Gastroesophageal sphincter (tissue), 3 donors: ENCODE measurements at regions not wholly inside any gene's neighbourhood (a gene's known extent, or its start where the extent isn't known, plus 50 kb on each side); places are given as distances from the start of the nearest gene placed in this dataset.

ENCODE experiments used
- EP300 ChIP-seq: sonication (generic); formaldehyde crosslinking; IDR thresholded peaks from one replicate; pipeline ENCODE4 v1.6.1; 2017; ENCODE audit warnings: antibody characterized with exemption, mild to moderate bottlenecking
- POLR2A ChIP-seq, 2 donors: fragments of 450-650 bp; IDR thresholded peaks; one replicate each; pipeline ENCODE4 v1.6.1; 2017; ENCODE audit warnings: antibody characterized with exemption in 2 of 2, mild to moderate bottlenecking in 2 of 2, moderate library complexity in 1 of 2
- TF ChIP-seq, protein P1 (sequence below), 4 experiments: fragments of 200-600 bp in 2 of 4; fragments of 450-650 bp in 2 of 4; sonication (generic) in 1 of 4; IDR thresholded peaks; one replicate each; pipeline ENCODE4 v1.5.1; 2017 to 2019; ENCODE audit warnings: antibody characterized with exemption in 4 of 4, mild to moderate bottlenecking in 2 of 4, moderate library complexity in 2 of 4

GRCh38 chr2:58965602-58966001, 724.5 kb upstream of the FANCL start:
- TF ChIP-seq, protein P1, sequence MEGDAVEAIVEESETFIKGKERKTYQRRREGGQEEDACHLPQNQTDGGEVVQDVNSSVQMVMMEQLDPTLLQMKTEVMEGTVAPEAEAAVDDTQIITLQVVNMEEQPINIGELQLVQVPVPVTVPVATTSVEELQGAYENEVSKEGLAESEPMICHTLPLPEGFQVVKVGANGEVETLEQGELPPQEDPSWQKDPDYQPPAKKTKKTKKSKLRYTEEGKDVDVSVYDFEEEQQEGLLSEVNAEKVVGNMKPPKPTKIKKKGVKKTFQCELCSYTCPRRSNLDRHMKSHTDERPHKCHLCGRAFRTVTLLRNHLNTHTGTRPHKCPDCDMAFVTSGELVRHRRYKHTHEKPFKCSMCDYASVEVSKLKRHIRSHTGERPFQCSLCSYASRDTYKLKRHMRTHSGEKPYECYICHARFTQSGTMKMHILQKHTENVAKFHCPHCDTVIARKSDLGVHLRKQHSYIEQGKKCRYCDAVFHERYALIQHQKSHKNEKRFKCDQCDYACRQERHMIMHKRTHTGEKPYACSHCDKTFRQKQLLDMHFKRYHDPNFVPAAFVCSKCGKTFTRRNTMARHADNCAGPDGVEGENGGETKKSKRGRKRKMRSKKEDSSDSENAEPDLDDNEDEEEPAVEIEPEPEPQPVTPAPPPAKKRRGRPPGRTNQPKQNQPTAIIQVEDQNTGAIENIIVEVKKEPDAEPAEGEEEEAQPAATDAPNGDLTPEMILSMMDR (IDR thresholded peaks at IDR 0.05) = no peak
- TF ChIP-seq EP300 = no peak
- TF ChIP-seq POLR2A (IDR thresholded peaks at IDR 0.05) = no peak
